ENCODE measurements at regions not wholly inside any gene's neighbourhood (a gene's known extent, or its start where the extent isn't known, plus 50 kb on each side); places are given as distances from the start of the nearest gene placed in this dataset.

DNA sequence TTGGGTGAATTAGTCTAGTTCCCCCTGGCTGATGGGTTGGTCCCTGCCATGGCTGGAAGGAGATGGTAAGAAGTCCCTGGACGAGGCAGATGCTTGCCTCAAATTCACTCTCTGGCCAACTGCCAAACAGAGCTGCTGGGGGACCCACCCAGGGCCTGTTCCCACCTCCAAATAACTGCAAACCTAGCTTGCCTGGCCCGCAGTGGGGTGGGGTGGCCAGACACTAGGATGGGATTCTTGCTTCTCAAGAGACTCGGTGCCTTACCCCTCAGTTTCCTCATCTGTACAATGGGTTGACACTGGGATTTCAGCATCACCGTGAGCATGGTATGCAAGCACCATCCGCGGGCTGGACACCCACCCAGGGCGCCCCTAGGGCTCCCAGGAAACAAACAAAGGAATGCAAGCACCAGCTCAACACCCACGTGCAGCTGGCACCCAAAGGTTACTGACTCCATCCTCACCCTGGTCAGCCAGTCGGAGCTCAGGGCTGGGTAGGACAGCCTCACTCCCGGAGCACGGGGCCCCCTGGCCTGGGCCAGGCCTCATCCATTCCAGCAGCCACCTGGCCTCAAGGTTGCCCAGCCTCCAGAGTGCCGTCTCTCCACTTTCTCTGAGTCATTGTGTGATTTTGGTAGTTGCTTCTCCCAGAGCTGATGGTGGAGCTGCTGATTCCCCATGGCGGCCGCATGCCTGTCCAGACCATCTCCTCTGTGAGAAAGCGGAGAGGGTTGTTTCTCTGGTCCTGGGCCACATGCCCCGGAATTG, 205.2 kb upstream of the RTL1 start:
- Histone ChIP-seq H3K4me1 (ENCODE audit: insufficient read depth, low read length) (no peaks in the 10 kb centered on the region), H3K27ac (ENCODE audit: low read depth, low read length) (no peak overlapping the region), H4K20me1 (ENCODE audit: insufficient read depth, low read length) (no peaks in the 10 kb centered on the region), H3K9ac (ENCODE audit: low read length) (no peak overlapping the region), H3K27me3 (ENCODE audit: insufficient read depth, low read length) (no peaks in the 10 kb centered on the region), H3K36me3 (ENCODE audit: insufficient read depth, low read length) (no peaks in the 10 kb centered on the region), H3K79me2 (ENCODE audit: insufficient read depth, low read length) (no peaks in the 10 kb centered on the region), H3K9me3 (ENCODE audit: insufficient read depth, low read depth, low read length) (no peaks in the 10 kb centered on the region), H3K4me3 (ENCODE audit: insufficient read depth, low read depth, low read length) (no peak overlapping the region), H2AFZ (ENCODE audit: low read depth, low read length) (no peak overlapping the region), H3K4me2 (ENCODE audit: low read length) (no peak overlapping the region)
- H3K36me3 Mint-ChIP-seq (ENCODE audit: low read depth, unreplicated experiment): no peaks in the 10 kb centered on the region
- no peak for DNase-seq (ENCODE audit: low read depth)
- TF ChIP-seq EZH2 (IDR thresholded peaks at IDR 0.05; ENCODE audit: insufficient read depth, low read length): no peak
- TF ChIP-seq, protein P1, sequence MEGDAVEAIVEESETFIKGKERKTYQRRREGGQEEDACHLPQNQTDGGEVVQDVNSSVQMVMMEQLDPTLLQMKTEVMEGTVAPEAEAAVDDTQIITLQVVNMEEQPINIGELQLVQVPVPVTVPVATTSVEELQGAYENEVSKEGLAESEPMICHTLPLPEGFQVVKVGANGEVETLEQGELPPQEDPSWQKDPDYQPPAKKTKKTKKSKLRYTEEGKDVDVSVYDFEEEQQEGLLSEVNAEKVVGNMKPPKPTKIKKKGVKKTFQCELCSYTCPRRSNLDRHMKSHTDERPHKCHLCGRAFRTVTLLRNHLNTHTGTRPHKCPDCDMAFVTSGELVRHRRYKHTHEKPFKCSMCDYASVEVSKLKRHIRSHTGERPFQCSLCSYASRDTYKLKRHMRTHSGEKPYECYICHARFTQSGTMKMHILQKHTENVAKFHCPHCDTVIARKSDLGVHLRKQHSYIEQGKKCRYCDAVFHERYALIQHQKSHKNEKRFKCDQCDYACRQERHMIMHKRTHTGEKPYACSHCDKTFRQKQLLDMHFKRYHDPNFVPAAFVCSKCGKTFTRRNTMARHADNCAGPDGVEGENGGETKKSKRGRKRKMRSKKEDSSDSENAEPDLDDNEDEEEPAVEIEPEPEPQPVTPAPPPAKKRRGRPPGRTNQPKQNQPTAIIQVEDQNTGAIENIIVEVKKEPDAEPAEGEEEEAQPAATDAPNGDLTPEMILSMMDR (IDR thresholded peaks at IDR 0.05; ENCODE audit: insufficient read depth, low read depth, low read length): no peak
- H3K4me1 Mint-ChIP-seq (ENCODE audit: low read depth, unreplicated experiment): no peaks in the 10 kb centered on the region
- peaks cover 4% of the 10 kb centered on the region for H3K9me3 Mint-ChIP-seq (ENCODE audit: unreplicated experiment)
- no peak for FAIRE-seq
- no peak overlapping the region for H3K4me3 Mint-ChIP-seq (ENCODE audit: unreplicated experiment)
- H3K27ac Mint-ChIP-seq (ENCODE audit: unreplicated experiment): no peak overlapping the region
- peaks cover 5% of the 10 kb centered on the region for H3K27me3 Mint-ChIP-seq (ENCODE audit: low read depth, unreplicated experiment)

DNA sequence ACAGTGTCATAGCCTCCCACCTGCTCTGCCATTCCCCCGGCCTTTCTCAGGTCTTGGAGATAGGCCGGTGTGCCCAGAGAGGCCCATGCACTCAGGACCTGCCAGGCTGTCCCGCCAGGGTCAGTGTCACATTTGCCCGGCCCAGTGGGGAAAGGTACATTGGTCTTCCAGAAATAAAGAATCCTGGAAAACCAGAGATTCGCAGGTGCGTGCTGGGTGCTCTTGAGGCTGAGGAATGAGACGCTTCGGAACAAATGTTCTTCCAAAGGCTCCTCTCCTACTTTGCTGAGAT, 205.8 kb upstream of the RTL1 start:
- H3K4me3 Mint-ChIP-seq (ENCODE audit: unreplicated experiment): no peak overlapping the region
- H3K4me1 ChIP-seq (ENCODE audit: insufficient read depth, low read length): no peaks in the 10 kb centered on the region
- no peak overlapping the region for H2AFZ ChIP-seq (ENCODE audit: low read depth, low read length)
- H3K9me3 Mint-ChIP-seq (ENCODE audit: unreplicated experiment): peaks cover 4% of the 10 kb centered on the region
- H3K27me3 Mint-ChIP-seq (ENCODE audit: low read depth, unreplicated experiment): peaks cover 8% of the 10 kb centered on the region
- H3K9ac ChIP-seq (ENCODE audit: low read length): no peak overlapping the region
- H4K20me1 ChIP-seq (ENCODE audit: insufficient read depth, low read length): no peaks in the 10 kb centered on the region
- no peak overlapping the region for H3K27ac ChIP-seq (ENCODE audit: low read depth, low read length)
- TF ChIP-seq, protein P1 (IDR thresholded peaks at IDR 0.05; ENCODE audit: insufficient read depth, low read depth, low read length): no peak
- TF ChIP-seq EZH2 (IDR thresholded peaks at IDR 0.05; ENCODE audit: insufficient read depth, low read length): no peak
- no peaks in the 10 kb centered on the region for H3K79me2 ChIP-seq (ENCODE audit: insufficient read depth, low read length)
- no peak overlapping the region for H3K4me2 ChIP-seq (ENCODE audit: low read length)
- H3K36me3 ChIP-seq (ENCODE audit: insufficient read depth, low read length): no peaks in the 10 kb centered on the region
- DNase-seq (ENCODE audit: low read depth): no peak
- no peak overlapping the region for H3K4me3 ChIP-seq (ENCODE audit: insufficient read depth, low read depth, low read length)
- no peaks in the 10 kb centered on the region for H3K27me3 ChIP-seq (ENCODE audit: insufficient read depth, low read length)
- H3K4me1 Mint-ChIP-seq (ENCODE audit: low read depth, unreplicated experiment): no peaks in the 10 kb centered on the region
- no peaks in the 10 kb centered on the region for H3K36me3 Mint-ChIP-seq (ENCODE audit: low read depth, unreplicated experiment)
- no peak for FAIRE-seq
- H3K27ac Mint-ChIP-seq (ENCODE audit: unreplicated experiment): no peak overlapping the region
- no peaks in the 10 kb centered on the region for H3K9me3 ChIP-seq (ENCODE audit: insufficient read depth, low read depth, low read length)

DNA sequence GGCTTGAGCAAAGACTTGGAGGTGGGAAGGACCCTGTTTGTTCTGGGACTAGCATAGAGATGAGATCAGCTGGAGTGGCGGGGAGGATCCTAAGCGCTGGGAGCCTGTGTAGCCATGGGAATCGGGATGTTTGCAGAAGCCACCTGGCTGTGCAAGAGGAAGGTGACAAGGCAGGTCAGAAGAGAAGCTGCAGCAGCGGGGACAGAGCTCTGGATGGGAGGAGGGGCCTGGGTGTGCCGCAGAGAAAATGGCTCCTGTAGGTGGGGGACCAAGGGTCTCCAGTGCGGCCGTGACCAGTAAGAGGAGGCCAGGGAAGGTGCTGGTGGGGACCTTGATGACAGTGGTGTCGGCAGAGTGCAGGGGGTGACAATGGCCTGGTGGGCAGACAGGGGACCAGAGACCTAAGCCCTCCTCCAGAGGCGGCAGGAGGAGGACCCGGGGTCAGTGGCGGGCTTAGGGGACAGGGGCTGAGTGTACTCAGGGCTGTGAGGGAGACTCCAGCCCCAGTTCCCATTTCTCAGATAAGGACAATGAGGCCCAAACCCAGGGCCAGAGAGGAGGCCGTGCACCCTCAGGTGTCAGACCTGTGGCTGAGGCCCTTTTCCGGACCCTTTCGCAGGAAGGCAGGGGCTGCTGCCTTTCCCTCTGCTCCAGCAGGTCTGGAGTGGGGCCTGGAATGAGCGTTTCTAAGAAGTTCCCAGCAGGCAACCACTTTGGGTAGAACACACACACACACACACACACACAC, 206.6 kb upstream of the RTL1 start:
- FAIRE-seq (no peak), DNase-seq (ENCODE audit: low read depth) (no peak)
- H3K36me3 ChIP-seq (ENCODE audit: insufficient read depth, low read length): no peaks in the 10 kb centered on the region
- H4K20me1 ChIP-seq (ENCODE audit: insufficient read depth, low read length): no peaks in the 10 kb centered on the region
- no peaks in the 10 kb centered on the region for H3K79me2 ChIP-seq (ENCODE audit: insufficient read depth, low read length)
- no peak overlapping the region for H3K4me2 ChIP-seq (ENCODE audit: low read length)
- no peak overlapping the region for H3K9ac ChIP-seq (ENCODE audit: low read length)
- Mint-ChIP-seq H3K4me1 (ENCODE audit: low read depth, unreplicated experiment) (no peaks in the 10 kb centered on the region), H3K4me3 (ENCODE audit: unreplicated experiment) (no peak overlapping the region), H3K27ac (ENCODE audit: unreplicated experiment) (no peak overlapping the region), H3K9me3 (ENCODE audit: unreplicated experiment) (peaks cover 4% of the 10 kb centered on the region), H3K36me3 (ENCODE audit: low read depth, unreplicated experiment) (no peaks in the 10 kb centered on the region), H3K27me3 (ENCODE audit: low read depth, unreplicated experiment) (peaks cover 16% of the 10 kb centered on the region)
- TF ChIP-seq EZH2 (IDR thresholded peaks at IDR 0.05; ENCODE audit: insufficient read depth, low read length): no peak
- TF ChIP-seq, protein P1 (IDR thresholded peaks at IDR 0.05; ENCODE audit: insufficient read depth, low read depth, low read length): no peak
- H3K27ac ChIP-seq (ENCODE audit: low read depth, low read length): no peak overlapping the region
- no peak overlapping the region for H3K4me3 ChIP-seq (ENCODE audit: insufficient read depth, low read depth, low read length)
- no peaks in the 10 kb centered on the region for H3K27me3 ChIP-seq (ENCODE audit: insufficient read depth, low read length)
- no peaks in the 10 kb centered on the region for H3K4me1 ChIP-seq (ENCODE audit: insufficient read depth, low read length)
- no peaks in the 10 kb centered on the region for H3K9me3 ChIP-seq (ENCODE audit: insufficient read depth, low read depth, low read length)
- no peak overlapping the region for H2AFZ ChIP-seq (ENCODE audit: low read depth, low read length)

Data from astrocyte (in vitro differentiated cells and primary cell).